Neural cell (in vitro differentiated cells): ENCODE measurements at regions not wholly inside any gene's neighbourhood (a gene's known extent, or its start where the extent isn't known, plus 50 kb on each side); places are given as distances from the start of the nearest gene placed in this dataset.

Experiments
- CTCF ChIP-seq: fragments of 450-650 bp; IDR thresholded peaks from 2 replicates; pipeline ENCODE4 v1.5.1; 2014; ENCODE audit warnings: antibody characterized with exemption, mild to moderate bottlenecking, moderate library complexity; ENCODE audit not compliant: poor library complexity, severe bottlenecking
- EP300 ChIP-seq: fragments of 450-650 bp; conservative IDR thresholded peaks from 2 replicates; pipeline ENCODE4 v1.6.1; 2014; ENCODE audit warnings: antibody characterized with exemption, mild to moderate bottlenecking, moderate library complexity; ENCODE audit not compliant: poor library complexity, severe bottlenecking
- EZH2 ChIP-seq: fragments of 200-600, 300-800 bp; shearing (Covaris generic), sonication (generic); IDR thresholded peaks from 2 replicates; pipeline ENCODE4 v1.6.1; 2014; ENCODE audit warnings: antibody characterized with exemption, low read length, borderline replicate concordance, mild to moderate bottlenecking; ENCODE audit not compliant: insufficient read depth, poor library complexity, severe bottlenecking
- POLR2AphosphoS5 ChIP-seq: IDR thresholded peaks from 2 replicates; pipeline ENCODE4 v1.6.1; 2012
- RAD21 ChIP-seq: fragments of 450-650 bp; conservative IDR thresholded peaks from 2 replicates; pipeline ENCODE4 v1.6.1; 2014; ENCODE audit warnings: antibody characterized with exemption, mild to moderate bottlenecking, moderate library complexity
- REST ChIP-seq: IDR thresholded peaks from 2 replicates; pipeline ENCODE4 v1.6.1; 2012; ENCODE audit warnings: borderline replicate concordance
- TAF1 ChIP-seq: IDR thresholded peaks from 2 replicates; pipeline ENCODE4 v1.6.1; 2012; ENCODE audit warnings: low read depth

DNA sequence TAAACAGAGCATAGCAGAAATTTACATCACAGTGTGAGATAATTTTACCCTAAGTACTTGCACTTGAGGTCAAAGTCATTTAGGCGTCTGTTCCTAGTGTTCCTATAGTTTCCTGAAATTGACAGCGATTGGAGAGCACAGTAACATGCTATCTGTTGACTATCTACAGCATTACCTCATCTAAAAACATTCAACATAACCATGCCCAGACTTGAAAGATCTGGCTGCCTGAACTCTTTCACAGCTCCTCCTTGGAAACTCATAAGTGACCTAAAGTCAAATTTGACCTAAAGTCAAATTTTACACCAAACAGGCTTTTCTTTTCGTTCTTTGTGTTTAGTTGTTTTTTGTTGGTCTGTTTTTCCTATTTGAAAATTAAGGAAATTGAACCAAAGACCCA lies 233.8 kb upstream of the UBASH3B start:
- TF ChIP-seq TAF1 (no peak), CTCF (no peak), EP300 (no peak), REST (no peak), EZH2 (no peak), POLR2AphosphoS5 (no peak), RAD21 (no peak)
